Common myeloid progenitor, CD34-positive (primary cell): ENCODE measurements at regions not wholly inside any gene's neighbourhood (a gene's known extent, or its start where the extent isn't known, plus 50 kb on each side); places are given as distances from the start of the nearest gene placed in this dataset.

Source experiments
- CTCF ChIA-PET: fragments of 350-600 bp; sonication (Branson Sonifier 250); formaldehyde crosslinking; loops from one replicate; lab custom pipeline; 2021; ENCODE audit warnings: antibody characterized with exemption; lab: Charles Lee
- POLR2A ChIA-PET: fragments of 350-600 bp; sonication (Branson Sonifier 250); formaldehyde crosslinking; loops from one replicate; lab custom pipeline; 2021; ENCODE audit warnings: antibody characterized with exemption; lab: Charles Lee
- DNase-seq, 3 donors: peaks; one replicate each; pipeline versions ENCODE4 v3.0.0 to v3.0.0-alpha.2; 2013
- H3K27ac ChIP-seq, 2 experiments: 1 replicate in 1 of 2; 2 replicates in 1 of 2; pipeline ENCODE4 v1.7.0; 2013; ENCODE audit warnings: inconsistent platforms in 2 of 2, low read length in 2 of 2, mild to moderate bottlenecking in 2 of 2, low read depth in 1 of 2, moderate library complexity in 1 of 2; ENCODE audit not compliant: severe bottlenecking in 2 of 2, insufficient read depth in 1 of 2, poor library complexity in 1 of 2
- H3K27me3 ChIP-seq, 5 experiments: replicated peaks in 2 of 5; 1 replicate in 3 of 5; 2 replicates in 2 of 5; pipeline versions ENCODE4 v1.6.1 to v1.7.0; 2013; ENCODE audit warnings: low read length in 4 of 5, mild to moderate bottlenecking in 2 of 5, moderate library complexity in 2 of 5, inconsistent platforms in 1 of 5; ENCODE audit not compliant: insufficient read depth in 5 of 5, control insufficient read depth in 4 of 5
- H3K36me3 ChIP-seq, 4 experiments: 1 replicate in 2 of 4; 2 replicates in 2 of 4; pipeline versions ENCODE4 v1.6.1 to v1.7.0; 2013; ENCODE audit warnings: low read length in 3 of 4, control low read depth in 1 of 4, mild to moderate bottlenecking in 1 of 4; ENCODE audit not compliant: control insufficient read depth in 4 of 4, insufficient read depth in 4 of 4
- H3K4me1 ChIP-seq, 4 experiments: 1 replicate in 3 of 4; 2 replicates in 1 of 4; pipeline versions ENCODE4 v1.6.1 to v1.7.1; 2013; ENCODE audit warnings: low read length in 3 of 4, mild to moderate bottlenecking in 3 of 4, control low read depth in 1 of 4, inconsistent platforms in 1 of 4, moderate library complexity in 1 of 4; ENCODE audit not compliant: control insufficient read depth in 4 of 4, insufficient read depth in 4 of 4; ENCODE audit errors: control extremely low read depth in 1 of 4
- H3K4me3 ChIP-seq, 7 experiments: 1 replicate in 4 of 7; 2 replicates in 3 of 7; pipeline versions ENCODE4 v1.5.1 to v1.7.0; 2013; ENCODE audit warnings: mild to moderate bottlenecking in 7 of 7, low read length in 6 of 7, moderate library complexity in 6 of 7, inconsistent platforms in 2 of 7, low read depth in 2 of 7, control low read depth in 1 of 7; ENCODE audit not compliant: insufficient read depth in 4 of 7, control insufficient read depth in 1 of 7; ENCODE audit errors: extremely low read depth in 1 of 7
- H3K9me3 ChIP-seq, 5 experiments: 1 replicate in 4 of 5; 2 replicates in 1 of 5; pipeline versions ENCODE4 v1.6.1 to v1.7.1; 2013; ENCODE audit warnings: low read length in 4 of 5, mild to moderate bottlenecking in 2 of 5, inconsistent platforms in 1 of 5, low read depth in 1 of 5, moderate library complexity in 1 of 5; ENCODE audit not compliant: control insufficient read depth in 4 of 5, insufficient read depth in 2 of 5; ENCODE audit errors: control extremely low read depth in 1 of 5
- WGBS: methylation state at CpG from one replicate; pipeline ENCODE4 v1.1.5; 2013; ENCODE audit not compliant: insufficient coverage; 5-methylcytosine and 5-hydroxymethylcytosine counted together

GRCh38 chr10:69684020-69684980 lies 54.3 kb downstream of the FAM241B start:
- Histone ChIP-seq H3K27me3 (peaks cover 0 to 15% (median 0%) of the 10 kb centered on the region in 5 experiments), H3K4me1 (no peaks in the 10 kb centered on the region), H3K36me3 (no peaks in the 10 kb centered on the region), H3K9me3 (no peaks in the 10 kb centered on the region), H3K27ac (no peak overlapping the region), H3K4me3 (no peak overlapping the region)
- WGBS = 91% methylated on average over 9 of the region's 17 CpGs
- CTCF ChIA-PET = interaction anchor here (1.0 to 1.7 kb wide), 3 partner anchors 10 to 32 kb away, joined by 3 to 4 read pairs (median 3); no protein-coding TSS in a partner anchor
- no peak for DNase-seq
- POLR2A ChIA-PET = no interaction called here

GRCh38 chr10:69684981-69685353 lies 54.9 kb downstream of the FAM241B start:
- 83% methylated on average over 2 of the region's 4 CpGs for WGBS
- Histone ChIP-seq H3K4me1 (no peaks in the 10 kb centered on the region), H3K27me3 (peaks cover 0 to 8% (median 0%) of the 10 kb centered on the region in 5 experiments), H3K36me3 (no peaks in the 10 kb centered on the region), H3K27ac (no peak overlapping the region), H3K4me3 (no peak overlapping the region), H3K9me3 (no peaks in the 10 kb centered on the region)
- DNase-seq = no peak
- CTCF ChIA-PET = interaction anchor here (1.0 to 1.7 kb wide), 3 partner anchors 9 to 31 kb away, joined by 3 to 4 read pairs (median 3); no protein-coding TSS in a partner anchor
- POLR2A ChIA-PET = no interaction called here

GRCh38 chr10:69685426-69685801 lies 55.4 kb downstream of the FAM241B start:
- Histone ChIP-seq H3K27ac (no peak overlapping the region), H3K9me3 (no peaks in the 10 kb centered on the region), H3K4me1 (no peaks in the 10 kb centered on the region), H3K4me3 (no peak overlapping the region), H3K36me3 (no peaks in the 10 kb centered on the region), H3K27me3 (peaks cover 0 to 7% (median 0%) of the 10 kb centered on the region in 5 experiments)
- CTCF ChIA-PET = interaction anchor here (1.0 to 1.7 kb wide), 3 partner anchors 8 to 31 kb away, joined by 3 to 4 read pairs (median 3); no protein-coding TSS in a partner anchor
- POLR2A ChIA-PET = no interaction called here
- DNase-seq = no peak
- 77% methylated on average over 5 of the region's 5 CpGs for WGBS

GRCh38 chr10:69685802-69686585 lies 55.9 kb downstream of the FAM241B start:
- Histone ChIP-seq H3K4me1 (no peaks in the 10 kb centered on the region), H3K4me3 (no peak overlapping the region), H3K36me3 (no peaks in the 10 kb centered on the region), H3K27ac (no peak overlapping the region), H3K27me3 (peaks cover 0 to 7% (median 0%) of the 10 kb centered on the region in 5 experiments), H3K9me3 (no peaks in the 10 kb centered on the region)
- DNase-seq = no peak
- POLR2A ChIA-PET = no interaction called here
- CTCF ChIA-PET = interaction anchor here (1.4 to 1.7 kb wide), 2 partner anchors 8 to 29 kb away, joined by 3 to 4 read pairs; no protein-coding TSS in a partner anchor
- 97% methylated on average over 18 of the region's 18 CpGs for WGBS

GRCh38 chr10:69686866-69687265 lies 56.8 kb downstream of the FAM241B start:
- 100% methylated on average over 1 of the region's 2 CpGs for WGBS
- Histone ChIP-seq H3K4me3 (no peak overlapping the region), H3K9me3 (no peaks in the 10 kb centered on the region), H3K4me1 (no peaks in the 10 kb centered on the region), H3K36me3 (no peaks in the 10 kb centered on the region), H3K27ac (no peak overlapping the region), H3K27me3 (peaks cover 0 to 7% (median 0%) of the 10 kb centered on the region in 5 experiments)
- CTCF ChIA-PET = interaction anchor here (1.4 kb wide), 1 partner anchor 28 kb away, joined by 3 read pairs; no protein-coding TSS in a partner anchor
- DNase-seq = no peak
- POLR2A ChIA-PET = no interaction called here

- Histone ChIP-seq H3K27ac (no peak overlapping the region), H3K4me3 (no peak overlapping the region), H3K4me1 (no peaks in the 10 kb centered on the region), H3K36me3 (no peaks in the 10 kb centered on the region), H3K27me3 (peaks cover 0 to 7% (median 0%) of the 10 kb centered on the region in 5 experiments), H3K9me3 (no peaks in the 10 kb centered on the region)
- 100% methylated on average over 2 of the region's 2 CpGs for WGBS
- ChIA-PET CTCF (interaction anchor here (0.7 kb wide), 1 partner anchor 14 kb away, joined by 3 read pairs; no protein-coding TSS in a partner anchor), POLR2A (no interaction called here)
- DNase-seq = no peak
Observed at GRCh38 chr10:69687426-69687825, 57.4 kb downstream of the FAM241B start.
